Adrenal gland (tissue), 5 donors: ENCODE measurements at regions not wholly inside any gene's neighbourhood (a gene's known extent, or its start where the extent isn't known, plus 50 kb on each side); places are given as distances from the start of the nearest gene placed in this dataset.

Source experiments
- CTCF ChIP-seq, 6 experiments: fragments of 450-650 bp in 4 of 6; fragments of 200-600 bp in 2 of 6; sonication (generic) in 1 of 6; IDR thresholded peaks; 1 replicate in 5 of 6; 2 replicates in 1 of 6; pipeline versions ENCODE4 v1.5.1 to v1.8.0; 2016 to 2021; ENCODE audit warnings: antibody characterized with exemption in 6 of 6, mild to moderate bottlenecking in 2 of 6, moderate library complexity in 1 of 6
- POLR2A ChIP-seq, 2 donors: fragments of 450-650 bp; IDR thresholded peaks; one replicate each; pipeline ENCODE4 v1.6.1; 2017; ENCODE audit warnings: antibody characterized with exemption in 2 of 2, mild to moderate bottlenecking in 2 of 2, moderate library complexity in 1 of 2
- donor health status: DM: no; HTN: no; CAD: no.

DNA sequence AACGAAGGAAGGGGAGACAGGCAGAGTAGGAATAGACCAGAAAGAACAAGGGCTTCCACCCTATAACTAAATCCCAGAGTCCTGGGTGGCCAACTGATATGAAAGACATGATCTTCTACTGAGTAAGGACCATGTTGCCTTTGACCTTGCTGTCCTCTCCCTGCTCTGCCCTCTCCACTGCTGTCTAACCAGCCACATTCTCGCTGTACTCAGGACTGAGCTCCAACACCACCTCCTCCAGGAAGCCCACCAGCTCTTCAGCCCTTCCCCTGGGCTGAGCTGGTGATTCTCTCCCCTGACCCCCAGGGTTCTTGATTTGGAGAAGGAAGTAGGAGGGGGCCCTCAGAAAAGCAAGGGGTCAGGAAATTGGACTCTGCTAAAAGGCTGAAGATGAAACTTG is 159.2 kb downstream of the DICER1 start:
- TF ChIP-seq CTCF (IDR thresholded peaks at IDR 0.05) (no peak), POLR2A (IDR thresholded peaks at IDR 0.05) (no peak)
